ENCODE measurements at regions not wholly inside any gene's neighbourhood (a gene's known extent, or its start where the extent isn't known, plus 50 kb on each side); places are given as distances from the start of the nearest gene placed in this dataset.

- Histone ChIP-seq H3K4me2 (ENCODE audit: insufficient read depth, low read length) (no peak overlapping the region), H3K79me2 (ENCODE audit: control insufficient read depth, insufficient read depth, low read length) (no peaks in the 10 kb centered on the region), H3K9ac (replicated peaks; ENCODE audit: extremely low read depth, insufficient read depth, low read length) (no peak overlapping the region), H3K4me3 (replicated peaks in 1 of 3; ENCODE audit: insufficient read depth in 1 of 3, low read depth in 1 of 3, low read length in 3 of 3) (no peak overlapping the region), H3K4me1 (ENCODE audit: control insufficient read depth, extremely low read depth, insufficient read depth, low read length) (peaks cover 1% of the 10 kb centered on the region), H2AFZ (ENCODE audit: low read depth, low read length) (no peak overlapping the region), H3K9me3 (replicated peaks; ENCODE audit: control insufficient read depth, insufficient read depth, low read length) (no peaks in the 10 kb centered on the region), H3K9me1 (replicated peaks; ENCODE audit: control insufficient read depth, extremely low read depth, insufficient read depth, low read length) (no peaks in the 10 kb centered on the region), H3K27ac (ENCODE audit: insufficient read depth, low read depth, low read length) (no peak overlapping the region), H4K20me1 (replicated peaks; ENCODE audit: control insufficient read depth, extremely low read depth, insufficient read depth, low read length) (no peaks in the 10 kb centered on the region), H3K36me3 (ENCODE audit: control insufficient read depth in 2 of 2, extremely low read depth in 1 of 2, insufficient read depth in 2 of 2, low read length in 2 of 2) (no peaks in the 10 kb centered on the region), H3K27me3 (ENCODE audit: control insufficient read depth in 2 of 2, insufficient read depth in 2 of 2, low read length in 2 of 2) (peaks cover 0 to 3% of the 10 kb centered on the region in 2 experiments)
- FAIRE-seq, result no peak
- ChIA-PET POLR2A (no interaction called here), CTCF (interaction anchor here (1.1 to 3.2 kb wide), 4 partner anchors 9 to 95 kb away, joined by 3 to 9 read pairs (median 6); no protein-coding TSS in a partner anchor)
- BruUV-seq (replicated peaks), result no TSS peak
- intact Hi-C loops (cut with micrococcal nuclease), result no loop called here
- TF ChIP-seq POLR2AphosphoS5 (IDR thresholded peaks at IDR 0.05; ENCODE audit: insufficient read depth, low read depth, low read length), result no peak
- TF ChIP-seq MYC (IDR thresholded peaks at IDR 0.05; ENCODE audit: low read depth, low read length), result no peak
- TF ChIP-seq, protein P1, sequence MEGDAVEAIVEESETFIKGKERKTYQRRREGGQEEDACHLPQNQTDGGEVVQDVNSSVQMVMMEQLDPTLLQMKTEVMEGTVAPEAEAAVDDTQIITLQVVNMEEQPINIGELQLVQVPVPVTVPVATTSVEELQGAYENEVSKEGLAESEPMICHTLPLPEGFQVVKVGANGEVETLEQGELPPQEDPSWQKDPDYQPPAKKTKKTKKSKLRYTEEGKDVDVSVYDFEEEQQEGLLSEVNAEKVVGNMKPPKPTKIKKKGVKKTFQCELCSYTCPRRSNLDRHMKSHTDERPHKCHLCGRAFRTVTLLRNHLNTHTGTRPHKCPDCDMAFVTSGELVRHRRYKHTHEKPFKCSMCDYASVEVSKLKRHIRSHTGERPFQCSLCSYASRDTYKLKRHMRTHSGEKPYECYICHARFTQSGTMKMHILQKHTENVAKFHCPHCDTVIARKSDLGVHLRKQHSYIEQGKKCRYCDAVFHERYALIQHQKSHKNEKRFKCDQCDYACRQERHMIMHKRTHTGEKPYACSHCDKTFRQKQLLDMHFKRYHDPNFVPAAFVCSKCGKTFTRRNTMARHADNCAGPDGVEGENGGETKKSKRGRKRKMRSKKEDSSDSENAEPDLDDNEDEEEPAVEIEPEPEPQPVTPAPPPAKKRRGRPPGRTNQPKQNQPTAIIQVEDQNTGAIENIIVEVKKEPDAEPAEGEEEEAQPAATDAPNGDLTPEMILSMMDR (IDR thresholded peaks at IDR 0.05; ENCODE audit: extremely low read depth in 1 of 2, insufficient read depth in 1 of 2, low read depth in 1 of 2, low read length in 2 of 2), result no peak
- TF ChIP-seq POLR2A (IDR thresholded peaks at IDR 0.05; ENCODE audit: low read depth, low read length), result no peak
- TF ChIP-seq JUN (IDR thresholded peaks at IDR 0.05; ENCODE audit: borderline replicate concordance, insufficient read depth, insufficient read length, low read depth), result no peak
- no peak for TF ChIP-seq GATA2 (IDR thresholded peaks at IDR 0.05; ENCODE audit: insufficient read depth, insufficient read length, low read depth, low read length)
- TF ChIP-seq, protein P2, sequence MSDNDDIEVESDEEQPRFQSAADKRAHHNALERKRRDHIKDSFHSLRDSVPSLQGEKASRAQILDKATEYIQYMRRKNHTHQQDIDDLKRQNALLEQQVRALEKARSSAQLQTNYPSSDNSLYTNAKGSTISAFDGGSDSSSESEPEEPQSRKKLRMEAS (IDR thresholded peaks at IDR 0.05; ENCODE audit: insufficient read depth, insufficient read length), result no peak
- TF ChIP-seq EZH2 (IDR thresholded peaks at IDR 0.05; ENCODE audit: borderline replicate concordance, low read depth, low read length, severe bottlenecking), result no peak
- no peak for TF ChIP-seq FOS (IDR thresholded peaks at IDR 0.05; ENCODE audit: borderline replicate concordance, insufficient read depth, low read length)
- dilution Hi-C loops (cut with MboI; ENCODE audit: extremely low pct_ligation_motif_present, low sequenced_read_pairs), result no loop called here
- no peak for DNase-seq (ENCODE audit: low read depth, low spot score)
These were observed 61.9 kb upstream of the FSTL1 start for GRCh38 chr3:120512655-120513054.
